ENCODE measurements at regions not wholly inside any gene's neighbourhood (a gene's known extent, or its start where the extent isn't known, plus 50 kb on each side); places are given as distances from the start of the nearest gene placed in this dataset.

- no peak overlapping the region for H3K56ac ChIP-seq (ENCODE audit: extremely low read depth, insufficient read depth, low read length)
- H4K8ac ChIP-seq (ENCODE audit: low read depth in 2 of 2, low read length in 2 of 2), result no peak overlapping the region
- no peaks in the 10 kb centered on the region for H3K4me1 ChIP-seq (ENCODE audit: control insufficient read depth, insufficient read depth, low read length)
- TF ChIP-seq CEBPB (IDR thresholded peaks at IDR 0.05; ENCODE audit: low read depth, low read length), result no peak
- TF ChIP-seq MAZ (IDR thresholded peaks at IDR 0.05; ENCODE audit: borderline replicate concordance, low read depth, low read length), result no peak
- no peak for TF ChIP-seq FOS (IDR thresholded peaks at IDR 0.05; ENCODE audit: low read depth, low read length)
- TF ChIP-seq POLR2A (IDR thresholded peaks at IDR 0.05; ENCODE audit: low read depth, low read length), result no peak
- TF ChIP-seq BHLHE40 (IDR thresholded peaks at IDR 0.05; ENCODE audit: low read depth, low read length), result no peak
- TF ChIP-seq ELK1 (IDR thresholded peaks at IDR 0.05; ENCODE audit: borderline replicate concordance, low read depth, low read length), result no peak
- no peak for TF ChIP-seq NFE2L2 (IDR thresholded peaks at IDR 0.05; ENCODE audit: low read depth, low read length)
- TF ChIP-seq RCOR1 (IDR thresholded peaks at IDR 0.05; ENCODE audit: insufficient replicate concordance, low read length), result no peak
- no peak for TF ChIP-seq RAD21 (IDR thresholded peaks at IDR 0.05; ENCODE audit: low read length)
- no peak for TF ChIP-seq CHD1 (IDR thresholded peaks at IDR 0.05; ENCODE audit: low read depth, low read length)
- TF ChIP-seq RFX5 (IDR thresholded peaks at IDR 0.05; ENCODE audit: low read depth, low read length), result no peak
- TF ChIP-seq MAFK (IDR thresholded peaks at IDR 0.05; ENCODE audit: low read depth, low read length), result no peak
- no peak for TF ChIP-seq USF2 (IDR thresholded peaks at IDR 0.05; ENCODE audit: low read depth, low read length)
- no peak for TF ChIP-seq MXI1 (IDR thresholded peaks at IDR 0.05; ENCODE audit: borderline replicate concordance, low read depth, low read length)
- TF ChIP-seq CTCF (conservative IDR thresholded peaks at IDR 0.05; ENCODE audit: low read depth, low read length), result no peak
- no peaks in the 10 kb centered on the region for H3K9me1 ChIP-seq (ENCODE audit: insufficient read depth, low read length)
- H3K27ac ChIP-seq (ENCODE audit: insufficient read depth, low read length), result no peak overlapping the region
- H2AK5ac ChIP-seq (ENCODE audit: low read depth, low read length), result no peak overlapping the region
- H3K4ac ChIP-seq (ENCODE audit: low read depth, low read length), result no peak overlapping the region
- no peak overlapping the region for H4K91ac ChIP-seq (ENCODE audit: insufficient read depth, low read depth, low read length)
- no peak overlapping the region for H2BK5ac ChIP-seq (ENCODE audit: low read depth, low read length, poor library complexity, severe bottlenecking)
- no peak overlapping the region for H3K23ac ChIP-seq (ENCODE audit: low read depth, low read length)
- ChIA-PET CTCF (no interaction called here), POLR2A (ENCODE audit: unreplicated experiment) (no interaction called here)
- H2BK15ac ChIP-seq (ENCODE audit: low read depth, low read length), result no peak overlapping the region
- H3K9me3 ChIP-seq (ENCODE audit: control insufficient read depth, insufficient read depth, low read length), result peaks cover 7% of the 10 kb centered on the region
- H2BK120ac ChIP-seq (ENCODE audit: low read depth, low read length), result no peak overlapping the region
- no peak overlapping the region for H2AK9ac ChIP-seq (replicated peaks; ENCODE audit: low read depth, low read length, poor library complexity)
- no peaks in the 10 kb centered on the region for H3K36me3 ChIP-seq (ENCODE audit: control insufficient read depth, insufficient read depth, low read length)
- no peak overlapping the region for H3K9ac ChIP-seq (ENCODE audit: low read depth, low read length)
- no CpG with 5 or more reads among the region's 5 CpGs for WGBS, 2 experiments (ENCODE audit: extremely low coverage in 2 of 2, insufficient read length in 1 of 2)
- in situ Hi-C loops (cut with MboI; ENCODE audit: low sequenced_read_pairs), result no loop called here
- no peaks in the 10 kb centered on the region for H3K79me1 ChIP-seq (ENCODE audit: low read depth in 1 of 2, low read length in 2 of 2)
- intact Hi-C loops (cut with micrococcal nuclease), result no loop called here
- no peak for ATAC-seq (ENCODE audit: low read depth)
- DNase-seq, result no peak
- no peak overlapping the region for H3K4me2 ChIP-seq (ENCODE audit: low read depth, low read length)
- H3K27me3 ChIP-seq (ENCODE audit: control insufficient read depth, insufficient read depth, low read length), result no peaks in the 10 kb centered on the region
- dilution Hi-C loops (cut with HindIII; ENCODE audit: low sequenced_read_pairs, unreplicated experiment), result no loop called here
- BruUV-seq (replicated peaks), result no TSS peak
- H3K4me3 ChIP-seq (ENCODE audit: insufficient read depth, low read depth, low read length), result no peak overlapping the region
- H4K20me1 ChIP-seq (ENCODE audit: insufficient read depth, low read length), result no peaks in the 10 kb centered on the region
- H2AFZ ChIP-seq (replicated peaks; ENCODE audit: low read length, poor library complexity), result no peak overlapping the region
- no peak overlapping the region for H2BK20ac ChIP-seq (ENCODE audit: low read depth, low read length)
- H3K14ac ChIP-seq (replicated peaks; ENCODE audit: low read depth, low read length), result no peak overlapping the region
- no peak overlapping the region for H3K18ac ChIP-seq (ENCODE audit: low read depth, low read length)
- H4K5ac ChIP-seq (ENCODE audit: low read depth, low read length), result no peak overlapping the region
These were observed 195.5 kb upstream of the APCDD1 start for GRCh38 chr18:10258836-10259474.

All from IMR-90 (cell line).